NB4 (cell line): ENCODE measurements at regions not wholly inside any gene's neighbourhood (a gene's known extent, or its start where the extent isn't known, plus 50 kb on each side); places are given as distances from the start of the nearest gene placed in this dataset.
"Not testable (repeated sequence)": the region's sequence is repeated elsewhere in the genome, so short reads cannot be mapped to it uniquely, and the experiment has no call there.

Source experiments
- DNase-seq: peaks from one replicate; pipeline ENCODE4 v3.0.0; 2010; ENCODE audit warnings: low read depth
- H3K4me3 ChIP-seq: one replicate; pipeline ENCODE4 v1.5.1; 2011; ENCODE audit warnings: mild to moderate bottlenecking, low read depth, low read length, moderate library complexity
- MYC ChIP-seq: IDR thresholded peaks from 2 replicates; pipeline ENCODE4 v1.6.1; 2011; ENCODE audit warnings: low read depth, low read length
- POLR2A ChIP-seq: IDR thresholded peaks from 2 replicates; pipeline ENCODE4 v1.6.1; 2011; ENCODE audit warnings: mild to moderate bottlenecking; ENCODE audit not compliant: insufficient read length; ENCODE audit errors: extremely low read depth
- TF ChIP-seq, protein P1 (sequence below): IDR thresholded peaks from one replicate; pipeline ENCODE4 v1.5.1; 2012; ENCODE audit warnings: low read depth, low read length
- TF ChIP-seq, protein P2 (sequence below): IDR thresholded peaks from 2 replicates; pipeline ENCODE4 v1.6.1; 2011; ENCODE audit warnings: low read depth, low read length

DNA sequence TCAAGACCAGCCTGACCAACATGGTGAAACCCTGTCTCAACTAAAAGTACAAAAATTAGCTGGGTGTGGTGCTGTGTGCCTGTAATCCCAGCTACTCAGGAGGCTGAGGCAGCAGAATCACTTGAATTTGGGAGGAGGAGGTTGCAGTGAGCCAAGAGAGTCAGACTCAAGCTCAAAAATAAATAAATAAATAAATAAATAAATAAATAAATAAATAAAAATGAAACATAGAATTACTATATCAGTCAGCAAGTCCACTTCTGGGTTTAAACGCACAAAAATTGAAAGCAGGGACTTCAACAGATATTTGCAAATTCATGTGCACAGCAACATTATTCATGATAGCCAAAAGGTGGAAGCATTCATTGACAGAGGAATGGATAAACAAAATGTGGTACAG, 875.2 kb upstream of the ALG10B start:
- DNase-seq, H3K4me3 ChIP-seq: not testable (repeated sequence)

- DNase-seq, H3K4me3 ChIP-seq: not testable (repeated sequence)
These were observed 860.9 kb upstream of the ALG10B start for GRCh38 chr12:37455646-37456045.

- DNase-seq, H3K4me3 ChIP-seq: not testable (repeated sequence)
These were observed 818.6 kb upstream of the ALG10B start for GRCh38 chr12:37497939-37498338.

DNA sequence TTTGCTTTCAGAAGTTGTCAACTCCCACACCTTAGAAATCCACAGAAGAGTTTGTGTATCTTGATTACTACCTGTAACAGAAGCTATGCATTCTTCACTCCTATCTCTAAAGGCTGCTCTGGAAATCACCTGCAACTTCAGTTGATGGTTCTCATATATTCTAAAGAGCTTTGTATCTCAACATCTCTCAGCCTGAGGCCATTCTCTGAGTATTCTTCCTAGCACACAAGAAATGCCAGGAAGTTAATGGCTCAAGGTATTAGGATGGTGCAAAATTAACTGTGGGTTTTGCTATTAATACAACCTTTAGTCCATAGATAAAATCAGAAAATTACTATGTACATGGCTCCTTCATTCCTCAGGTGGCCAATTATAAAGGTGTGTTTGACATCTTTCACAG, 806.3 kb upstream of the ALG10B start:
- DNase-seq, H3K4me3 ChIP-seq: not testable (repeated sequence)

GRCh38 chr12:37540581-37540980, 776.0 kb upstream of the ALG10B start:
- not testable (repeated sequence) for H3K4me3 ChIP-seq, DNase-seq

- TF ChIP-seq, protein P1, sequence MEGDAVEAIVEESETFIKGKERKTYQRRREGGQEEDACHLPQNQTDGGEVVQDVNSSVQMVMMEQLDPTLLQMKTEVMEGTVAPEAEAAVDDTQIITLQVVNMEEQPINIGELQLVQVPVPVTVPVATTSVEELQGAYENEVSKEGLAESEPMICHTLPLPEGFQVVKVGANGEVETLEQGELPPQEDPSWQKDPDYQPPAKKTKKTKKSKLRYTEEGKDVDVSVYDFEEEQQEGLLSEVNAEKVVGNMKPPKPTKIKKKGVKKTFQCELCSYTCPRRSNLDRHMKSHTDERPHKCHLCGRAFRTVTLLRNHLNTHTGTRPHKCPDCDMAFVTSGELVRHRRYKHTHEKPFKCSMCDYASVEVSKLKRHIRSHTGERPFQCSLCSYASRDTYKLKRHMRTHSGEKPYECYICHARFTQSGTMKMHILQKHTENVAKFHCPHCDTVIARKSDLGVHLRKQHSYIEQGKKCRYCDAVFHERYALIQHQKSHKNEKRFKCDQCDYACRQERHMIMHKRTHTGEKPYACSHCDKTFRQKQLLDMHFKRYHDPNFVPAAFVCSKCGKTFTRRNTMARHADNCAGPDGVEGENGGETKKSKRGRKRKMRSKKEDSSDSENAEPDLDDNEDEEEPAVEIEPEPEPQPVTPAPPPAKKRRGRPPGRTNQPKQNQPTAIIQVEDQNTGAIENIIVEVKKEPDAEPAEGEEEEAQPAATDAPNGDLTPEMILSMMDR, result no peak
- TF ChIP-seq MYC (no peak), POLR2A (no peak)
- TF ChIP-seq, protein P2, sequence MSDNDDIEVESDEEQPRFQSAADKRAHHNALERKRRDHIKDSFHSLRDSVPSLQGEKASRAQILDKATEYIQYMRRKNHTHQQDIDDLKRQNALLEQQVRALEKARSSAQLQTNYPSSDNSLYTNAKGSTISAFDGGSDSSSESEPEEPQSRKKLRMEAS, result no peak
- H3K4me3 ChIP-seq, result no peak overlapping the region
- no peak for DNase-seq
These were observed 775.2 kb upstream of the ALG10B start for GRCh38 chr12:37541356-37541755.

DNA sequence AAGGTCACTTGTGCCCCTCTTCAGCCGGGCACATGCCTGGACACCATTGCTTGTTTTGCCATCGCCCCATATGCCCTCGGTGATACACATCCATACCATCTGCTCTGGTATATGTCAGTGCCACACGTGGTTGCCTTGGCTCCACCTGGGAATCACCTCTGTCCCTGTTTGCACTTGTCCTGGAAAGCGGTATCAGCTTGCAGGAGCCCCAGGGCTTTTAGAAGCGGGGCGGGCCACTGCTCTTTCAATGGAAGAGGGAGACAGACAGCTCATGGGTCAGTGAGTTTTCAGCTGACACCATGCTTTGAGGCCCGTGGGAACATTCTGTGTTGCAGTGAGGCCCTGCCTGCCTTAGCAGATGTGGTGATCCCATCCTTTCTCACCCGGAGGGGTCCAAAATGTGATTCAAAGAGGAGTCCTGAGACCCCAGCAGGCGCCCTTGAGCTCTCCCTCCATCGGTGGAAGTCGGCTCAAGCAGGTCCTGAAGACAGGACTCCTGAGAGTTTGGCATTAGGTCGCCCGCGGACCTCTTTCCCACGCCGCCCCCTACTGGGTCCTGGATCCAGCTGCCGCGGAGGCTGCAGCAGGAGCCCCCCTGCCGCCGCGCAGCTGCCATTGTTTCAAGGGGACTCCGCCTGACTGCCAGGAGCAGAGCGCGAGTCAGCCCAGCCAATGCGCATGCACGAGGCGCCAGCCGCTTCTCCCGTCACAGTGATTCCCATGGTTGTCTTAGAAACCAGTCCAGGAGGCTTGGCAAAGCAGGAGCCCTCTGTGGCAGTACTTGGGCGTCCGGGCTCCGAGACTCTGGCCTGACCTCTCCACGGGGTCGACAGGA, 773.2 kb upstream of the ALG10B start:
- H3K4me3 ChIP-seq, result no peak overlapping the region
- TF ChIP-seq, protein P2, result no peak
- TF ChIP-seq, protein P1, result no peak
- TF ChIP-seq MYC (no peak), POLR2A (no peak)
- no peak for DNase-seq

DNA sequence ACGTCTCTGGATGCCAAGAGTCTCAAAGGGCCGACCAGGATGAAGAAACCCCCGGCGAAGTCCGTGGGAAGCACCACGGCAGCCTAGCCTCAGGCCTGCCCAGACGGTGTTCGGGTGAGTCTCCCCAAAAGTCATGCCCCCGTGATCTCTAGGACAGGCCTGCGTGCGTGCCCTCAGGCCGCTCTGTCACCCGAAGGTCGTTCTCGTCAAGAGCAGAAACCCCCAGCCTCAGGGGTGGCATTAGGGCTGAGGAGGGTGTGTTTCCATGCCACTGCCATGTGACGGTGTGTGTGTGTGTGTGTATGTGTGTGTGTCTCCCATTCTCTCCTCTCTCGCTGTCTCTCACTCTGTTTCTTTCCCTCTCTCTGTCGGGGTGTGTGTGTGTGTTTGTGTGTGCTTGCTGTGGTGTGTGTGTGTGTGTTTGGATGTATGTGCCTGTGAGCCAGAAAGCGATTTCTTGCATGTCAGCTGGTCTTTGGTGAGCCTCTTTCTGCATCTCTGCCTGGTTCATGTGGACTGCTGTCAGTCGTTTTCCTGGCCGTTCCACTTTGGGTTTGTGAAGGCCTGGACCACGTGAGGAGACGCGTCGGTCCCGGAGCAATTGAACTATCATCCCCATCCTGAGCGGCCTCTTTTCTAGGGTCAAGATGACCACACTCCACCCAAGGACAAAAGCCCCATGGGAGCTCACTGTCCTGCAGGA, 772.5 kb upstream of the ALG10B start:
- H3K4me3 ChIP-seq, result no peak overlapping the region
- TF ChIP-seq, protein P2, result no peak
- TF ChIP-seq, protein P1, result no peak
- TF ChIP-seq MYC, result no peak
- no peak for TF ChIP-seq POLR2A
- DNase-seq, result no peak

- not testable (repeated sequence) for H3K4me3 ChIP-seq, DNase-seq
These were observed 771.8 kb upstream of the ALG10B start for GRCh38 chr12:37544669-37545330.
